ENCODE measurements at regions not wholly inside any gene's neighbourhood (a gene's known extent, or its start where the extent isn't known, plus 50 kb on each side); places are given as distances from the start of the nearest gene placed in this dataset.

DNA sequence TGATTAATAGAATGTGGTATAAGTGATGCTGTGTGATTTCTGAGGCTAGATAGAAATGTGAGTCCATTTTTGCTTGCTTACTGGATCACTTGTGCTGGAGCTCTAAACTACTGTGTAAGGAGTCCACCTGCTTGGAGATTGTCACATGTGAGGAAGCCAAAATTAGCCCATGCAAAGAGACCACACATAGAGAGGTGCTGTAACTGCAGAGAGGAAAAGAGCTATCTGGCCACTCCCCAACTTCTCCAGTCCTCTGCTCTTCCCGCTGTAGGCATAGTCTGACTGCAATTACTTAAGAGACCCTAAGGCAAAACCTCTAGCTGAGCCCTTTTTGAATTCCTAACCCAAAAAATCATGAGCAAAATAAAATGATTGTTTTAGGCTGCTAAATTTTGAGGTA lies 120.6 kb upstream of the FBXO11 start:
- POLR2A ChIA-PET, result no interaction called here
- no peak overlapping the region for H3K4me3 ChIP-seq
- peaks cover 9 to 23% of the 10 kb centered on the region in 2 experiments for H3K27me3 ChIP-seq (ENCODE audit: control insufficient read depth in 2 of 2, insufficient read depth in 2 of 2, low read length in 2 of 2)
- no peak overlapping the region for H3K4me2 ChIP-seq (ENCODE audit: insufficient read depth, low read length)
- CTCF ChIA-PET (ENCODE audit: low intra/inter-chr PET ratio), result no interaction called here
- H3K4me1 ChIP-seq (replicated peaks in 1 of 2; ENCODE audit: control insufficient read depth in 2 of 2, insufficient read depth in 2 of 2, low read length in 2 of 2), result no peaks in the 10 kb centered on the region
- BruUV-seq (replicated peaks), result no TSS peak
- H3K27ac ChIP-seq (ENCODE audit: extremely low read depth, low read depth, low read length), result no peak overlapping the region
- no peak for TF ChIP-seq BMI1 (IDR thresholded peaks at IDR 0.05; ENCODE audit: low read length)
- FAIRE-seq (no peak), DNase-seq (ENCODE audit: extremely low read depth in 1 of 4, low spot score in 3 of 4) (no peak), ATAC-seq (no peak)
- intact Hi-C loops (cut with micrococcal nuclease) (no loop called here), in situ Hi-C loops (cut with MboI) (no loop called here)
- H3K9me1 ChIP-seq (ENCODE audit: control insufficient read depth, insufficient read depth, low read length), result no peaks in the 10 kb centered on the region
- H3K9me3 ChIP-seq (replicated peaks; ENCODE audit: control insufficient read depth, insufficient read depth, low read depth, low read length), result no peaks in the 10 kb centered on the region
- no peak overlapping the region for H2AFZ ChIP-seq (ENCODE audit: low read depth, low read length)
- H3K79me2 ChIP-seq (ENCODE audit: control insufficient read depth, insufficient read depth, low read length), result no peaks in the 10 kb centered on the region
- H3K9ac ChIP-seq (ENCODE audit: insufficient read depth in 1 of 2, low read depth in 2 of 2, low read length in 2 of 2), result no peak overlapping the region
- no peaks in the 10 kb centered on the region for H4K20me1 ChIP-seq (replicated peaks; ENCODE audit: control insufficient read depth, insufficient read depth, low read length)
- H3K36me3 ChIP-seq (ENCODE audit: control insufficient read depth, insufficient read depth, low read length), result no peaks in the 10 kb centered on the region
- 0% methylated on average over 1 of the region's 1 CpG for WGBS (ENCODE audit: insufficient coverage, low coverage, missing lambda C conversion rate)

DNA sequence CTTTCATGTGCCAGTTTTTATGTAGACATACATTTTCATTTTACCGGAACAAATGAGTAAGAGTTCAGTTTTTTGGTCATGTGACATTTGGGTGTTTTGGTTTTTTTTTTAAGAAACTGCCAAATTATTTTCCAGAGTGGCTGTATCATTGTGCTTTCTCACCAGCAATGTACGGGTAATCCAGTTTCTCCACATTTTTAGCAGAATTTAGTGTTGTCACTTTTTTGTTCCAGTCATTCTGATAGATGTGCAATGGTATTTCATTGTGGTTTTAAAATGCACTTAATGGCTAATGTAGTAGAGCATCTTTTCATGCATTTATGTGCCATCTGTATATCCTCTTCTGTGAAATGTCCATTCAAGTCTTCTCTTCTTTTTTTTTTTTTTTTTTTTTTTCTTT lies 126.5 kb upstream of the FBXO11 start:
- Histone ChIP-seq H2AFZ (ENCODE audit: low read depth, low read length) (no peak overlapping the region), H3K36me3 (ENCODE audit: control insufficient read depth, insufficient read depth, low read length) (no peaks in the 10 kb centered on the region), H3K4me1 (replicated peaks in 1 of 2; ENCODE audit: control insufficient read depth in 2 of 2, insufficient read depth in 2 of 2, low read length in 2 of 2) (no peaks in the 10 kb centered on the region), H3K9ac (ENCODE audit: insufficient read depth in 1 of 2, low read depth in 2 of 2, low read length in 2 of 2) (no peak overlapping the region), H3K4me3 (no peak overlapping the region), H3K9me1 (ENCODE audit: control insufficient read depth, insufficient read depth, low read length) (no peaks in the 10 kb centered on the region), H3K79me2 (ENCODE audit: control insufficient read depth, insufficient read depth, low read length) (no peaks in the 10 kb centered on the region), H4K20me1 (replicated peaks; ENCODE audit: control insufficient read depth, insufficient read depth, low read length) (no peaks in the 10 kb centered on the region), H3K27ac (ENCODE audit: extremely low read depth, low read depth, low read length) (no peak overlapping the region), H3K27me3 (ENCODE audit: control insufficient read depth in 2 of 2, insufficient read depth in 2 of 2, low read length in 2 of 2) (peaks cover 8 to 11% of the 10 kb centered on the region in 2 experiments; a peak in 4 of 5 replicates), H3K9me3 (replicated peaks; ENCODE audit: control insufficient read depth, insufficient read depth, low read depth, low read length) (peaks cover 3% of the 10 kb centered on the region), H3K4me2 (ENCODE audit: insufficient read depth, low read length) (no peak overlapping the region)
- ChIA-PET CTCF (ENCODE audit: low intra/inter-chr PET ratio) (no interaction called here), POLR2A (no interaction called here)
- intact Hi-C loops (cut with micrococcal nuclease) (no loop called here), in situ Hi-C loops (cut with MboI) (no loop called here)
- ATAC-seq, result no peak
- WGBS (ENCODE audit: insufficient coverage, low coverage, missing lambda C conversion rate), result 0% methylated on average over 2 of the region's 2 CpGs
- DNase-seq (ENCODE audit: extremely low read depth in 1 of 4, low spot score in 3 of 4), result no peak
- TF ChIP-seq, protein P1, sequence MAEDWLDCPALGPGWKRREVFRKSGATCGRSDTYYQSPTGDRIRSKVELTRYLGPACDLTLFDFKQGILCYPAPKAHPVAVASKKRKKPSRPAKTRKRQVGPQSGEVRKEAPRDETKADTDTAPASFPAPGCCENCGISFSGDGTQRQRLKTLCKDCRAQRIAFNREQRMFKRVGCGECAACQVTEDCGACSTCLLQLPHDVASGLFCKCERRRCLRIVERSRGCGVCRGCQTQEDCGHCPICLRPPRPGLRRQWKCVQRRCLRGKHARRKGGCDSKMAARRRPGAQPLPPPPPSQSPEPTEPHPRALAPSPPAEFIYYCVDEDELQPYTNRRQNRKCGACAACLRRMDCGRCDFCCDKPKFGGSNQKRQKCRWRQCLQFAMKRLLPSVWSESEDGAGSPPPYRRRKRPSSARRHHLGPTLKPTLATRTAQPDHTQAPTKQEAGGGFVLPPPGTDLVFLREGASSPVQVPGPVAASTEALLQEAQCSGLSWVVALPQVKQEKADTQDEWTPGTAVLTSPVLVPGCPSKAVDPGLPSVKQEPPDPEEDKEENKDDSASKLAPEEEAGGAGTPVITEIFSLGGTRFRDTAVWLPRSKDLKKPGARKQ (CRISPR knock-in tag; IDR thresholded peaks at IDR 0.05), result no peak
- TF ChIP-seq, protein P2, sequence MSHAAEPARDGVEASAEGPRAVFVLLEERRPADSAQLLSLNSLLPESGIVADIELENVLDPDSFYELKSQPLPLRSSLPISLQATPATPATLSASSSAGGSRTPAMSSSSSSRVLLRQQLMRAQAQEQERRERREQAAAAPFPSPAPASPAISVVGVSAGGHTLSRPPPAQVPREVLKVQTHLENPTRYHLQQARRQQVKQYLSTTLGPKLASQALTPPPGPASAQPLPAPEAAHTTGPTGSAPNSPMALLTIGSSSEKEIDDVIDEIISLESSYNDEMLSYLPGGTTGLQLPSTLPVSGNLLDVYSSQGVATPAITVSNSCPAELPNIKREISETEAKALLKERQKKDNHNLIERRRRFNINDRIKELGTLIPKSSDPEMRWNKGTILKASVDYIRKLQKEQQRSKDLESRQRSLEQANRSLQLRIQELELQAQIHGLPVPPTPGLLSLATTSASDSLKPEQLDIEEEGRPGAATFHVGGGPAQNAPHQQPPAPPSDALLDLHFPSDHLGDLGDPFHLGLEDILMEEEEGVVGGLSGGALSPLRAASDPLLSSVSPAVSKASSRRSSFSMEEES (CRISPR knock-in tag; IDR thresholded peaks at IDR 0.05), result peak; percentile 50
- no peak for FAIRE-seq
- no TSS peak for BruUV-seq (replicated peaks)

Data from K562 (cell line).